Activated T-cell treated with anti-CD3 and anti-CD28 coated beads for 24 hours (primary cell): ENCODE measurements at regions not wholly inside any gene's neighbourhood (a gene's known extent, or its start where the extent isn't known, plus 50 kb on each side); places are given as distances from the start of the nearest gene placed in this dataset.

Experiments used
- DNase-seq: peaks from one replicate; pipeline ENCODE4 v3.0.0-alpha.2; 2020; ENCODE audit warnings: low read depth

GRCh38 chr2:151197184-151198108 is 64.2 kb downstream of the RBM43 start:
- no peak for DNase-seq

GRCh38 chr2:151193576-151193975 is 68.1 kb downstream of the RBM43 start:
- DNase-seq, result no peak

GRCh38 chr2:151192681-151193080 is 69.0 kb downstream of the RBM43 start:
- DNase-seq, result no peak

- DNase-seq, result no peak
Observed at GRCh38 chr2:151191001-151191400, 70.7 kb downstream of the RBM43 start.

- no peak for DNase-seq
Observed at GRCh38 chr2:151189125-151189524, 72.5 kb downstream of the RBM43 start.

GRCh38 chr2:151186011-151186410 is 75.7 kb downstream of the RBM43 start:
- DNase-seq, result no peak

- DNase-seq, result no peak
Observed at GRCh38 chr2:151182899-151183809, 78.5 kb downstream of the RBM43 start.

- DNase-seq, result no peak
Observed at GRCh38 chr2:151182396-151182795, 79.3 kb downstream of the RBM43 start.

GRCh38 chr2:151181524-151181923 is 80.1 kb downstream of the RBM43 start:
- no peak for DNase-seq

GRCh38 chr2:151180123-151180522 is 81.5 kb downstream of the RBM43 start:
- DNase-seq, result no peak

- no peak for DNase-seq
Observed at GRCh38 chr2:151178207-151178606, 83.5 kb downstream of the RBM43 start.

- DNase-seq, result no peak
Observed at GRCh38 chr2:151177756-151178155, 83.9 kb downstream of the RBM43 start.

- no peak for DNase-seq
Observed at GRCh38 chr2:151176661-151177060, 85.0 kb downstream of the RBM43 start.

- no peak for DNase-seq
Observed at GRCh38 chr2:151175864-151176263, 85.8 kb downstream of the RBM43 start.

- DNase-seq, result no peak
Observed at GRCh38 chr2:151174127-151174526, 87.5 kb downstream of the RBM43 start.

- no peak for DNase-seq
Observed at GRCh38 chr2:151171186-151171585, 90.5 kb downstream of the RBM43 start.

GRCh38 chr2:151166410-151166809 is 95.3 kb downstream of the RBM43 start:
- no peak for DNase-seq

GRCh38 chr2:151165105-151165684 is 96.5 kb downstream of the RBM43 start:
- no peak for DNase-seq

- no peak for DNase-seq
Observed at GRCh38 chr2:151161821-151162551, 99.7 kb downstream of the RBM43 start.

- DNase-seq, result no peak
Observed at GRCh38 chr2:151159109-151159662, 102.5 kb downstream of the RBM43 start.

- DNase-seq, result no peak
Observed at GRCh38 chr2:151157000-151157735, 104.5 kb downstream of the RBM43 start.
